ENCODE measurements at regions not wholly inside any gene's neighbourhood (a gene's known extent, or its start where the extent isn't known, plus 50 kb on each side); places are given as distances from the start of the nearest gene placed in this dataset.
"Not testable (repeated sequence)": the region's sequence is repeated elsewhere in the genome, so short reads cannot be mapped to it uniquely, and the experiment has no call there.

- no peaks in the 10 kb centered on the region for H3K27me3 Mint-ChIP-seq
- H3K36me3 Mint-ChIP-seq = no peaks in the 10 kb centered on the region
- ATAC-seq (no peak), DNase-seq (ENCODE audit: low spot score) (no peak)
- no peaks in the 10 kb centered on the region for H3K9me3 Mint-ChIP-seq
- H3K4me1 Mint-ChIP-seq (ENCODE audit: low read depth in 2 of 2) = peaks cover 6 to 7% of the 10 kb centered on the region in 2 donors
- no peak overlapping the region for H3K4me3 Mint-ChIP-seq
- H3K27ac Mint-ChIP-seq = peak overlapping the region in 1 of 2 donors; percentile 8
These were observed 108.7 kb downstream of the SUCLA2 start for GRCh38 chr13:47892374-47892773.

- peaks cover 6 to 12% of the 10 kb centered on the region in 2 donors for H3K4me1 Mint-ChIP-seq (ENCODE audit: low read depth in 2 of 2)
- H3K27ac Mint-ChIP-seq = peak overlapping the region in 1 of 2 donors; percentile 63
- H3K36me3 Mint-ChIP-seq = no peaks in the 10 kb centered on the region
- no peaks in the 10 kb centered on the region for H3K27me3 Mint-ChIP-seq
- H3K9me3 Mint-ChIP-seq = no peaks in the 10 kb centered on the region
- H3K4me3 Mint-ChIP-seq = no peak overlapping the region
- no peak for DNase-seq (ENCODE audit: low spot score)
- no peak for ATAC-seq
These were observed 110.8 kb downstream of the SUCLA2 start for GRCh38 chr13:47890146-47890814.

GRCh38 chr13:47886314-47886713, 114.8 kb downstream of the SUCLA2 start:
- DNase-seq (ENCODE audit: low spot score) = no peak
- peak overlapping the region; percentile 53 to 73 for H3K27ac Mint-ChIP-seq
- no peaks in the 10 kb centered on the region for H3K36me3 Mint-ChIP-seq
- H3K4me1 Mint-ChIP-seq (ENCODE audit: low read depth in 2 of 2) = peaks cover 6 to 12% of the 10 kb centered on the region in 2 donors
- no peaks in the 10 kb centered on the region for H3K9me3 Mint-ChIP-seq
- peak; percentile 66 to 80 for ATAC-seq
- H3K4me3 Mint-ChIP-seq = peak overlapping the region; percentile 29
- H3K27me3 Mint-ChIP-seq = peaks cover 0 to 3% of the 10 kb centered on the region in 2 donors

- Mint-ChIP-seq H3K4me1 (ENCODE audit: low read depth in 2 of 2) (no peaks in the 10 kb centered on the region), H3K36me3 (peaks cover 11% of the 10 kb centered on the region), H3K4me3 (no peak overlapping the region), H3K9me3 (peaks cover 14% of the 10 kb centered on the region), H3K27ac (no peak overlapping the region), H3K27me3 (peaks cover 4 to 5% of the 10 kb centered on the region in 2 donors)
- no peak for ATAC-seq
- DNase-seq (ENCODE audit: low spot score) = no peak
These were observed 125.9 kb downstream of the SUCLA2 start for GRCh38 chr13:47875201-47875600.

GRCh38 chr13:47873987-47874386, 127.1 kb downstream of the SUCLA2 start:
- H3K4me1 Mint-ChIP-seq (ENCODE audit: low read depth in 2 of 2); H3K27me3 Mint-ChIP-seq; H3K27ac Mint-ChIP-seq; ATAC-seq; H3K4me3 Mint-ChIP-seq; DNase-seq (ENCODE audit: low spot score): not testable (repeated sequence)
- H3K36me3 Mint-ChIP-seq = peaks cover 11% of the 10 kb centered on the region
- H3K9me3 Mint-ChIP-seq = peaks cover 14% of the 10 kb centered on the region

GRCh38 chr13:47873319-47873718, 127.8 kb downstream of the SUCLA2 start:
- not testable (repeated sequence) for H3K4me3 Mint-ChIP-seq; H3K27ac Mint-ChIP-seq; H3K27me3 Mint-ChIP-seq; ATAC-seq; DNase-seq (ENCODE audit: low spot score); H3K4me1 Mint-ChIP-seq (ENCODE audit: low read depth in 2 of 2)
- H3K36me3 Mint-ChIP-seq = peaks cover 11% of the 10 kb centered on the region
- H3K9me3 Mint-ChIP-seq = peaks cover 14% of the 10 kb centered on the region

GRCh38 chr13:47869776-47870175, 131.3 kb downstream of the SUCLA2 start:
- Mint-ChIP-seq H3K27me3 (peaks cover 4 to 6% of the 10 kb centered on the region in 2 donors), H3K36me3 (peaks cover 11% of the 10 kb centered on the region), H3K27ac (no peak overlapping the region), H3K9me3 (peaks cover 11% of the 10 kb centered on the region), H3K4me1 (ENCODE audit: low read depth in 2 of 2) (peaks cover 0 to 3% of the 10 kb centered on the region in 2 donors), H3K4me3 (no peak overlapping the region)
- DNase-seq (ENCODE audit: low spot score) = no peak
- no peak for ATAC-seq

- peaks cover 0 to 3% of the 10 kb centered on the region in 2 donors for H3K4me1 Mint-ChIP-seq (ENCODE audit: low read depth in 2 of 2)
- no peak overlapping the region for H3K27ac Mint-ChIP-seq
- no peaks in the 10 kb centered on the region for H3K36me3 Mint-ChIP-seq
- ATAC-seq = no peak
- no peak for DNase-seq (ENCODE audit: low spot score)
- H3K9me3 Mint-ChIP-seq = no peaks in the 10 kb centered on the region
- peaks cover 11 to 13% of the 10 kb centered on the region in 2 donors for H3K27me3 Mint-ChIP-seq
- no peak overlapping the region for H3K4me3 Mint-ChIP-seq
These were observed 135.2 kb downstream of the SUCLA2 start for GRCh38 chr13:47865883-47866282.

- no peak for ATAC-seq
- no peak overlapping the region for H3K4me3 Mint-ChIP-seq
- peaks cover 16 to 23% of the 10 kb centered on the region in 2 donors for H3K27me3 Mint-ChIP-seq
- DNase-seq (ENCODE audit: low spot score) = no peak
- no peaks in the 10 kb centered on the region for H3K36me3 Mint-ChIP-seq
- no peaks in the 10 kb centered on the region for H3K9me3 Mint-ChIP-seq
- H3K27ac Mint-ChIP-seq = no peak overlapping the region
- H3K4me1 Mint-ChIP-seq (ENCODE audit: low read depth in 2 of 2) = peaks cover 0 to 3% of the 10 kb centered on the region in 2 donors
These were observed 138.2 kb downstream of the SUCLA2 start for GRCh38 chr13:47862841-47863240.

GRCh38 chr13:47859165-47859564, 141.9 kb downstream of the SUCLA2 start:
- H3K36me3 Mint-ChIP-seq = no peaks in the 10 kb centered on the region
- H3K27me3 Mint-ChIP-seq = peaks cover 14 to 23% of the 10 kb centered on the region in 2 donors
- H3K9me3 Mint-ChIP-seq = no peaks in the 10 kb centered on the region
- DNase-seq (ENCODE audit: low spot score) = no peak
- no peak for ATAC-seq
- H3K4me1 Mint-ChIP-seq (ENCODE audit: low read depth in 2 of 2) = no peaks in the 10 kb centered on the region
- H3K27ac Mint-ChIP-seq = no peak overlapping the region
- H3K4me3 Mint-ChIP-seq = no peak overlapping the region

GRCh38 chr13:47858042-47859025, 142.7 kb downstream of the SUCLA2 start:
- ATAC-seq (no peak), DNase-seq (ENCODE audit: low spot score) (no peak)
- Mint-ChIP-seq H3K27ac (no peak overlapping the region), H3K4me3 (no peak overlapping the region), H3K4me1 (ENCODE audit: low read depth in 2 of 2) (no peaks in the 10 kb centered on the region), H3K9me3 (no peaks in the 10 kb centered on the region), H3K36me3 (no peaks in the 10 kb centered on the region), H3K27me3 (peaks cover 15 to 23% of the 10 kb centered on the region in 2 donors)

GRCh38 chr13:47853236-47853635, 147.8 kb downstream of the SUCLA2 start:
- DNase-seq (ENCODE audit: low spot score) = no peak

GRCh38 chr13:47846886-47847285, 154.2 kb downstream of the SUCLA2 start:
- DNase-seq (ENCODE audit: low spot score) (no peak), ATAC-seq (no peak)
- Mint-ChIP-seq H3K4me1 (ENCODE audit: low read depth in 2 of 2) (no peaks in the 10 kb centered on the region), H3K36me3 (no peaks in the 10 kb centered on the region), H3K9me3 (peaks cover 3% of the 10 kb centered on the region), H3K27ac (no peak overlapping the region), H3K27me3 (peaks cover 0 to 10% of the 10 kb centered on the region in 2 donors), H3K4me3 (no peak overlapping the region)

More at GRCh38 chr13:47853236-47853635, 147.8 kb downstream of the SUCLA2 start:
- Mint-ChIP-seq H3K36me3 (no peaks in the 10 kb centered on the region), H3K27ac (no peak overlapping the region), H3K4me1 (ENCODE audit: low read depth in 2 of 2) (no peaks in the 10 kb centered on the region), H3K9me3 (peaks cover 3% of the 10 kb centered on the region), H3K27me3 (peaks cover 3 to 14% of the 10 kb centered on the region in 2 donors), H3K4me3 (no peak overlapping the region)
- ATAC-seq = no peak

- peaks cover 0 to 10% of the 10 kb centered on the region in 2 donors for H3K27me3 Mint-ChIP-seq
- H3K27ac Mint-ChIP-seq = no peak overlapping the region
- peaks cover 3% of the 10 kb centered on the region for H3K9me3 Mint-ChIP-seq
- DNase-seq (ENCODE audit: low spot score) (no peak), ATAC-seq (no peak)
- no peaks in the 10 kb centered on the region for H3K36me3 Mint-ChIP-seq
- H3K4me1 Mint-ChIP-seq (ENCODE audit: low read depth in 2 of 2) = no peaks in the 10 kb centered on the region
- H3K4me3 Mint-ChIP-seq = no peak overlapping the region
These were observed 155.1 kb downstream of the SUCLA2 start for GRCh38 chr13:47845981-47846380.

Data from natural killer cell treated with Interleukin-12 subunit alpha and Interleukin-12 subunit beta and Interleukin-15 and Interleukin-18, amount 100 ng/mL, for 72 hours (primary cell).